Endothelial cell of umbilical vein (primary cell): ENCODE measurements at regions not wholly inside any gene's neighbourhood (a gene's known extent, or its start where the extent isn't known, plus 50 kb on each side); places are given as distances from the start of the nearest gene placed in this dataset.

ENCODE experiments used
- BruUV-seq: library from RNA; stranded (reverse); fragments of 400-500 nt; replicated peaks from 2 replicates; lab custom pipeline; 2021; lab: Mats Ljungman, UMichigan
- CTCF ChIA-PET: fragments of 300-600, 350-600 bp; sonication (Branson Sonifier 250); formaldehyde crosslinking; loops from one replicate; lab custom pipeline; 2021; ENCODE audit warnings: antibody characterized with exemption, inconsistent platforms; lab: Charles Lee
- POLR2A ChIA-PET: fragments of 300-600, 350-600 bp; sonication (Branson Sonifier 250); formaldehyde crosslinking; loops from one replicate; lab custom pipeline; 2021; ENCODE audit warnings: antibody characterized with exemption, inconsistent platforms; lab: Charles Lee
- DNase-seq: peaks from one replicate; pipeline ENCODE4 v3.0.0-alpha.2; 2011; ENCODE audit warnings: low read depth, low spot score
- FAIRE-seq: peaks from 2 replicates; lab custom pipeline; 2011; peaks lifted over from hg19 to GRCh38; lab: Jason Lieb, UNC
- H2AFZ ChIP-seq: 2 replicates; pipeline ENCODE4 v1.6.0; 2012; ENCODE audit warnings: low read depth, low read length, control low read depth, inconsistent platforms
- H3K27ac ChIP-seq: 2 replicates; pipeline ENCODE4 v1.5.1; 2011; ENCODE audit warnings: low read depth, mild to moderate bottlenecking, control low read depth, low read length, moderate library complexity; ENCODE audit not compliant: insufficient read depth
- H3K27me3 ChIP-seq, 2 experiments: 2 replicates each; pipeline versions ENCODE4 v1.6.0 to v1.6.1; 2011; ENCODE audit warnings: low read length in 2 of 2, mixed read lengths in 1 of 2; ENCODE audit not compliant: control insufficient read depth in 2 of 2, insufficient read depth in 2 of 2
- H3K36me3 ChIP-seq, 2 experiments: 2 replicates in 1 of 2; 3 replicates in 1 of 2; pipeline ENCODE4 v1.5.1; 2011; ENCODE audit warnings: low read length in 2 of 2, mild to moderate bottlenecking in 1 of 2, moderate library complexity in 1 of 2; ENCODE audit not compliant: control insufficient read depth in 2 of 2, insufficient read depth in 2 of 2; ENCODE audit errors: extremely low read depth in 1 of 2
- H3K4me1 ChIP-seq: 3 replicates; pipeline ENCODE4 v1.5.1; 2011; ENCODE audit warnings: mild to moderate bottlenecking, low read length; ENCODE audit not compliant: control insufficient read depth, insufficient read depth; ENCODE audit errors: extremely low read depth
- H3K4me2 ChIP-seq: 2 replicates; pipeline ENCODE4 v1.6.1; 2011; ENCODE audit warnings: low read length, control low read depth, mixed read lengths; ENCODE audit not compliant: insufficient read depth
- H3K4me3 ChIP-seq, 3 experiments: fragments of 200-600 bp in 1 of 3; sonication (generic), shearing (Covaris generic) in 1 of 3; replicated peaks in 1 of 3; 2 replicates each; pipeline ENCODE4 v1.5.1; 2011 to 2016; ENCODE audit warnings: control low read depth in 3 of 3, low read length in 3 of 3, mild to moderate bottlenecking in 2 of 3, inconsistent platforms in 1 of 3, low read depth in 1 of 3, moderate library complexity in 1 of 3; ENCODE audit not compliant: insufficient read depth in 1 of 3
- H3K79me2 ChIP-seq: 2 replicates; pipeline ENCODE4 v1.6.0; 2012; ENCODE audit warnings: low read length, inconsistent platforms; ENCODE audit not compliant: control insufficient read depth, insufficient read depth
- H3K9ac ChIP-seq: replicated peaks from 2 replicates; pipeline ENCODE3; 2011; ENCODE audit warnings: low read length, control low read depth; ENCODE audit not compliant: insufficient read depth; ENCODE audit errors: extremely low read depth
- H3K9me1 ChIP-seq: replicated peaks from 3 replicates; pipeline ENCODE4 v1.6.0; 2011; ENCODE audit warnings: mild to moderate bottlenecking, low read length; ENCODE audit not compliant: control insufficient read depth, insufficient read depth; ENCODE audit errors: extremely low read depth
- H3K9me3 ChIP-seq: replicated peaks from 2 replicates; pipeline ENCODE4 v1.5.1; 2012; ENCODE audit warnings: low read length, inconsistent platforms; ENCODE audit not compliant: control insufficient read depth, insufficient read depth
- H4K20me1 ChIP-seq: replicated peaks from 2 replicates; pipeline ENCODE3; 2011; ENCODE audit warnings: mild to moderate bottlenecking, low read length; ENCODE audit not compliant: control insufficient read depth, insufficient read depth; ENCODE audit errors: extremely low read depth
- EZH2 ChIP-seq: IDR thresholded peaks from 2 replicates; pipeline ENCODE4 v1.6.1; 2012; ENCODE audit warnings: borderline replicate concordance, low read depth, mild to moderate bottlenecking, moderate library complexity, low read length, inconsistent platforms; ENCODE audit not compliant: severe bottlenecking
- GATA2 ChIP-seq: IDR thresholded peaks from 2 replicates; pipeline ENCODE4 v1.7.0; 2011; ENCODE audit warnings: low read depth, mild to moderate bottlenecking, moderate library complexity, mixed read lengths, low read length; ENCODE audit not compliant: insufficient read length, insufficient read depth
- JUN ChIP-seq: IDR thresholded peaks from 2 replicates; pipeline ENCODE4 v1.6.1; 2011; ENCODE audit warnings: borderline replicate concordance, low read depth; ENCODE audit not compliant: insufficient read length, insufficient read depth
- POLR2A ChIP-seq: IDR thresholded peaks from 2 replicates; pipeline ENCODE4 v1.6.1; 2012; ENCODE audit warnings: low read depth, mild to moderate bottlenecking, control low read depth, low read length
- POLR2AphosphoS5 ChIP-seq: IDR thresholded peaks from 2 replicates; pipeline ENCODE4 v1.6.1; 2012; ENCODE audit warnings: low read depth, mild to moderate bottlenecking, control low read depth, low read length, moderate library complexity; ENCODE audit not compliant: insufficient read depth
- dilution Hi-C: fragments of 300-500 bp; cut with MboI; formaldehyde crosslinking; loops from one replicate; pipeline ENCODE4 v1.15.0; 2019; ENCODE audit warnings: low sequenced_read_pairs; ENCODE audit not compliant: extremely low pct_ligation_motif_present
- intact Hi-C: fragments of 100-400 bp; cut with micrococcal nuclease; formaldehyde crosslinking; loops from one replicate; pipeline ENCODE4 v1.10.0; 2022

DNA sequence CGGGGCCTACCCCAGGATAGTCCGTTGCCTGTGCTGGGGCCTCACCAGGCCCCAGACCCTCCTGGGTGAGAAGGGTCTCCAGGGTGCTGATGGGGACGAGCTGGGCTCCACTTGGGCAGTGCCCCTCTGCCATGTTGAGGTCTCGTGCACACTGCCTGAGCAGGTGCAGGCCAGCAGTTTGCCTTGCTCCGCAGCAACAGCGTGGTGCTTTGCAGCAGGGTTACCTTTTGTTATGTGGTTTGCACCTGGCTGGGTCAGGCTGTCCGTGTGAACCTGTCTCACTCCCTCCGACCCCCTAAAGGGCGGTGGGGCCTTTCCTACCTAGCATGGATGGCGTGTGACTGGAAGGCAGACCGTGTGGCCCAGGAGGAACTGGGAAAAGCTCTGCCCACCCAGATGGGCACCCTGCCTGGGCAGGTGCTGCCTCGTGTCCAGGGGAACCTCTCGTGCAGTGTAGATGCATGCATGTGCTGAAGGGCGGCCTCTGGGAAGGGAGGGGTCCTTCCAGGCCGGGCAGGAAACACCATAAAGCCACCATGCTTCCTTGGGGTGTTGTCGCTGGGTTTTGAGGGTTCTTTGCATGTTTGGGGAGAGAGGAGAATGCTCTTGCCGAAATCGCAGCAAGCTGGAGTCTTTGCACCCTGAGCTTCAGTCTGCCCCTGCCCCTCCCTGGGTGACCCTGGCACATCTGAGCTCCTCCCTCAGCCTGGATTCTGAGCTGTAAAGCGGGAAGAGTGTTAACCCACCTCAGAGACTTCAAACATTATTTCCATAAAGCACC is 75.4 kb upstream of the PPARA start:
- dilution Hi-C loops (no loop called here), intact Hi-C loops (loop anchor here (1.0 kb wide), 2 partner anchors 13 to 69 kb away; no protein-coding TSS in a partner anchor)
- Histone ChIP-seq H3K36me3 (peaks cover 0 to 8% of the 10 kb centered on the region in 2 experiments), H3K27me3 (no peaks in the 10 kb centered on the region), H3K9me3 (no peaks in the 10 kb centered on the region), H2AFZ (no peak overlapping the region), H3K4me2 (peak overlapping the region; percentile 91), H3K79me2 (peaks cover 87% of the 10 kb centered on the region), H3K9ac (peak overlapping the region; percentile 92), H3K9me1 (no peaks in the 10 kb centered on the region), H4K20me1 (peaks cover 4% of the 10 kb centered on the region), H3K27ac (peak overlapping the region; percentile 68), H3K4me1 (peaks cover 44% of the 10 kb centered on the region), H3K4me3 (peak overlapping the region; percentile 64 to 88 (median 81))
- no peak for FAIRE-seq
- TF ChIP-seq GATA2 (no peak), POLR2A (no peak), EZH2 (no peak), POLR2AphosphoS5 (no peak), JUN (no peak)
- DNase-seq: no peak
- BruUV-seq: no TSS peak
- ChIA-PET POLR2A (interaction anchor here (0.5 to 1.4 kb wide), 2 partner anchors 14 to 21 kb away, joined by 3 to 7 read pairs; no protein-coding TSS in a partner anchor), CTCF (interaction anchor here (1.3 to 6.9 kb wide), 6 partner anchors 14 to 78 kb away, joined by 4 to 65 read pairs (median 9); no protein-coding TSS in a partner anchor)
